ENCODE measurements at regions not wholly inside any gene's neighbourhood (a gene's known extent, or its start where the extent isn't known, plus 50 kb on each side); places are given as distances from the start of the nearest gene placed in this dataset.

DNA sequence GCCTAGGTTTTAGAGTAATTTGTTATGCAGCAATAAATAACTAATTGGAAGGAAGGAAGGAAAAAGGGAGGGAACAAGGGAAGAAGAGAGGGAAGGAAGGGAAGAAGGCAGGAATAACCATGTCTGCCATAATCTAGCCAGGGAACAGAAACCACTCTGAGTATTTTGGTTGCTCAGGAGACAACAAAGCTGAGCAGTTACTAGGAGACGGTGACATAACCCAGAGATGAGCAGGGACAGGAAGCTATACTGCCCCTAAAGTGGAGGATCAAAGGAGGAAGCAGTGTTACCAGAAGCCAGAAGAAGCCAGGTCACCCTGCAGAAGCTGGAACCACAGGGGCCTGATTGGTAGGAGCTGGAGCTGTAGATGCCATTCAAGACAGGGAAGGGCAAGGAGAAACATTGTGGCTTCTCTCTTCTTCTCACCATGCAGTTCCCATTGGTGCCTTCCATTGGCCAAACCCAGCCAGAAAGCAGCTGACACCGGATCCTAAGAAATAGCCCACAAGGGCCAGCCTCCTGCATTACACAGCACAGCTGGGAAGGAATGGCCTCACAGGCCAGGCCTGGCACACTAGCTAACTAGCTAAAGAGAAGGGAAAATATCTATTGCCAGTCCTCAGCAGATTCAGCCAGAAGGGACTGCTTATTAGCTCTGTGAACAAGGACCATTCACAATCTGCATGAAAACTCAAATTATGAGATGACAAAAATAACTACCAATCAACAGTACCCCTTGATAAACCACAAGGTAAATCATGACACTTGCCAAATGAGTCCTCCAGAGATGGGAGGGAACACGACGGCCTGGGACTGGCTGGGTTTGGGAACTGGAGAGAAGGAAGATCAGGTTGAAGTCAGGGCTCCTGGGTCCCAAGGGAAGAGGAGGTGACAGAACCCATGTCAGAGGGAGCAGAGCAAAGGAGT is 184.5 kb upstream of the NFE2L3 start:
- Histone ChIP-seq H3K27ac (ENCODE audit: low read depth, low read length, poor library complexity, severe bottlenecking) (peak overlapping the region; percentile 94), H2AFZ (ENCODE audit: low read length) (peak overlapping the region; percentile 85), H4K20me1 (ENCODE audit: insufficient read depth, low read length) (no peaks in the 10 kb centered on the region), H3K4me3 (ENCODE audit: low read depth, low read length, poor library complexity, severe bottlenecking) (peak overlapping the region; percentile 35), H3K4me2 (ENCODE audit: low read length) (peak overlapping the region; percentile 89), H3K9me3 (ENCODE audit: low read length) (no peaks in the 10 kb centered on the region), H3K4me1 (ENCODE audit: insufficient read depth, low read length, poor library complexity, severe bottlenecking) (peaks cover 76% of the 10 kb centered on the region), H3K9me2 (ENCODE audit: insufficient read depth, low read length) (no peaks in the 10 kb centered on the region), H3K36me3 (ENCODE audit: insufficient read depth, low read length) (no peaks in the 10 kb centered on the region), H3K79me2 (ENCODE audit: insufficient read depth, low read depth, low read length) (no peaks in the 10 kb centered on the region)
- TF ChIP-seq EZH2phosphoT487 (IDR thresholded peaks at IDR 0.05; ENCODE audit: borderline replicate concordance, low read depth, low read length), result no peak
- TF ChIP-seq, protein P1, sequence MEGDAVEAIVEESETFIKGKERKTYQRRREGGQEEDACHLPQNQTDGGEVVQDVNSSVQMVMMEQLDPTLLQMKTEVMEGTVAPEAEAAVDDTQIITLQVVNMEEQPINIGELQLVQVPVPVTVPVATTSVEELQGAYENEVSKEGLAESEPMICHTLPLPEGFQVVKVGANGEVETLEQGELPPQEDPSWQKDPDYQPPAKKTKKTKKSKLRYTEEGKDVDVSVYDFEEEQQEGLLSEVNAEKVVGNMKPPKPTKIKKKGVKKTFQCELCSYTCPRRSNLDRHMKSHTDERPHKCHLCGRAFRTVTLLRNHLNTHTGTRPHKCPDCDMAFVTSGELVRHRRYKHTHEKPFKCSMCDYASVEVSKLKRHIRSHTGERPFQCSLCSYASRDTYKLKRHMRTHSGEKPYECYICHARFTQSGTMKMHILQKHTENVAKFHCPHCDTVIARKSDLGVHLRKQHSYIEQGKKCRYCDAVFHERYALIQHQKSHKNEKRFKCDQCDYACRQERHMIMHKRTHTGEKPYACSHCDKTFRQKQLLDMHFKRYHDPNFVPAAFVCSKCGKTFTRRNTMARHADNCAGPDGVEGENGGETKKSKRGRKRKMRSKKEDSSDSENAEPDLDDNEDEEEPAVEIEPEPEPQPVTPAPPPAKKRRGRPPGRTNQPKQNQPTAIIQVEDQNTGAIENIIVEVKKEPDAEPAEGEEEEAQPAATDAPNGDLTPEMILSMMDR (conservative IDR thresholded peaks at IDR 0.05; ENCODE audit: low read length), result no peak
- intact Hi-C loops (cut with micrococcal nuclease; ENCODE audit: unreplicated experiment), result loop anchor here (1.0 to 5.0 kb wide), 5 partner anchors 16 to 431 kb away; partner anchors contain the start of genes CBX3, HNRNPA2B1 and NFE2L3
- POLR2A ChIA-PET, result interaction anchor here (0.6 to 2.6 kb wide), 15 partner anchors 8 to 1075 kb away, joined by 3 to 15 read pairs (median 4); partner anchors contain the start of gene HNRNPA2B1
- CTCF ChIA-PET (ENCODE audit: unreplicated experiment), result interaction anchor here (1.1 kb wide), 1 partner anchor 73 kb away, joined by 3 read pairs; no protein-coding TSS in a partner anchor
- peak; percentile 74 for DNase-seq (ENCODE audit: low spot score)
- TSS peak; percentile 81 for BruUV-seq (replicated peaks)

DNA sequence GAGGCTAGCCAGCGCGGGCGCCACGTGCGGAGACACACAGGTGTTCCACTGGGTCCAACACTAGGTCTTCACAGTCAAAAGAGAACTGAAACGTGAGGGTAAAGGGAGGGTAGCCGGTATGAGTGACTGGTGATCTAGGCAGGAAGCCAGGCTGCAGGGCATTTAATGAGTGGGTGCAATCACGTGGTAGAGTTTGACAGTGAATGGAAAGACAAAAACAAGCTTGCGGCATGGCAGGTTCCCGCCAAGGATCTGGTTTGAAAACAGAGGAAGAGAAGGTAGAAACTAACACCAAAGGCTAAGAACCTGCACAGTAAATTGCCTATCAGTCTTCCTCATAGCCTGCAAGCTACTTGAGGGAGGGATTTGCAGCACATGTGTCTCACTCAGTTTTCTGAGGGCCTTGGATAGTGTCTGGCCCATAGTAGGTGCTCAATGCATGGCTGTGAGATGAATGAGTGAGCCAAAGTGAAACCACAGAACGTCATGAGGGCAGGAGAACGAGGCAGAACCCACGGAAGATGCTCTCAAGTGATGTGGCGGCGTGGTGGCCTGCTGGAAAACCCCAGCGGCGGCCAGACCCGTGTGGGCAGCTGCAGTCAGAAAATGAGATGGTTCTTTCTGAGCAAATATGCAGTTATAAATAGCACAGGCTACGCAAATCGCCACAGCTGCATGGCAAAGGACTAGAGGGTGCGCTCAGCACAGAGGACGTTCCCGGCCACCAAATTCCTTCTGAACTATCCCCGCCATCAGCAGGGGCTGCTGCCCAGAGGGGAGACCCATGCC is 183.6 kb upstream of the NFE2L3 start:
- H3K9me3 ChIP-seq (ENCODE audit: low read length), result 0 out of 2 replicates have a peak, but pooled peaks cover 4% of the 10 kb centered on the region
- ChIA-PET CTCF (ENCODE audit: unreplicated experiment) (no interaction called here), POLR2A (interaction anchor here (0.5 to 2.6 kb wide), 10 partner anchors 9 to 429 kb away, joined by 3 to 15 read pairs (median 4); partner anchors contain the start of gene HNRNPA2B1)
- H3K4me3 ChIP-seq (ENCODE audit: low read depth, low read length, poor library complexity, severe bottlenecking), result peak overlapping the region; percentile 35
- no peaks in the 10 kb centered on the region for H3K79me2 ChIP-seq (ENCODE audit: insufficient read depth, low read depth, low read length)
- no peaks in the 10 kb centered on the region for H3K9me2 ChIP-seq (ENCODE audit: insufficient read depth, low read length)
- no TSS peak for BruUV-seq (replicated peaks)
- peaks cover 67% of the 10 kb centered on the region for H3K4me1 ChIP-seq (ENCODE audit: insufficient read depth, low read length, poor library complexity, severe bottlenecking)
- intact Hi-C loops (cut with micrococcal nuclease; ENCODE audit: unreplicated experiment), result loop anchor here (1.0 to 5.0 kb wide), 5 partner anchors 17 to 430 kb away; partner anchors contain the start of genes CBX3, HNRNPA2B1 and NFE2L3
- H3K27ac ChIP-seq (ENCODE audit: low read depth, low read length, poor library complexity, severe bottlenecking), result peak overlapping the region; percentile 94
- no peaks in the 10 kb centered on the region for H3K36me3 ChIP-seq (ENCODE audit: insufficient read depth, low read length)
- H2AFZ ChIP-seq (ENCODE audit: low read length), result peak overlapping the region; percentile 85
- TF ChIP-seq, protein P1 (conservative IDR thresholded peaks at IDR 0.05; ENCODE audit: low read length), result no peak; the same call in 1 of the 2 replicates
- no peak for TF ChIP-seq EZH2phosphoT487 (IDR thresholded peaks at IDR 0.05; ENCODE audit: borderline replicate concordance, low read depth, low read length)
- no peaks in the 10 kb centered on the region for H4K20me1 ChIP-seq (ENCODE audit: insufficient read depth, low read length)
- H3K4me2 ChIP-seq (ENCODE audit: low read length), result peak overlapping the region; percentile 89
- peak; percentile 97 for DNase-seq (ENCODE audit: low spot score)

All from OCI-LY7 (cell line).